Lower leg skin (tissue), 3 donors: ENCODE measurements at regions not wholly inside any gene's neighbourhood (a gene's known extent, or its start where the extent isn't known, plus 50 kb on each side); places are given as distances from the start of the nearest gene placed in this dataset.

Experiments used
- CTCF ChIP-seq, 3 donors: fragments of 450-650 bp; IDR thresholded peaks; one replicate each; pipeline ENCODE4 v1.5.1; 2016; ENCODE audit warnings: antibody characterized with exemption in 3 of 3, mild to moderate bottlenecking in 3 of 3, moderate library complexity in 2 of 3
- POLR2A ChIP-seq, 2 donors: fragments of 450-650 bp; IDR thresholded peaks; one replicate each; pipeline ENCODE4 v1.6.1; 2016 to 2017; ENCODE audit warnings: antibody characterized with exemption in 2 of 2, mild to moderate bottlenecking in 1 of 2, moderate library complexity in 1 of 2

DNA sequence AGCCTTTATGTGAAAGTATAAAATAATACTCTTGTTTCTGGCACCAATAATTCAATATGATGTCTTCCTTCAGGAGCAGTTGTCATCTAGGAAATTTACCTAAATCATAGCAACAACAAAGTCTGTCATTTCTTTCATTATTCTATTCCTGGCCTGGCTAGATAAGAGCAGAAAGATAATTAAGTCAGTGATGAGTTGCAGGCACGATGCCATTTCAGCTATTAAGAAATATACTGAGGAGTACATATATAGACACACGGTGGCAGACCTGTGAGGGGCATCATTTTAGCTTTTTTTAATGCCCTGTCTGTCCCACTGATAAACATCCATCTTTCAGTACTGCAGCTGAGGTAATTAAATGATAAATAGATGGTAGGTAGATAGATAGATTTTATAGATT, 756.1 kb upstream of the EPHA7 start:
- TF ChIP-seq CTCF (IDR thresholded peaks at IDR 0.05), result no peak
- TF ChIP-seq POLR2A (IDR thresholded peaks at IDR 0.05), result no peak
